Keratinocyte (primary cell): ENCODE measurements at regions not wholly inside any gene's neighbourhood (a gene's known extent, or its start where the extent isn't known, plus 50 kb on each side); places are given as distances from the start of the nearest gene placed in this dataset.

Experiments
- DNase-seq: peaks from one replicate; pipeline ENCODE4 v3.0.0-alpha.2; 2011; ENCODE audit warnings: low read depth, missing footprints, low spot score
- FAIRE-seq: peaks from 2 replicates; lab custom pipeline; 2011; peaks lifted over from hg19 to GRCh38; lab: Jason Lieb, UNC
- H2AFZ ChIP-seq: 2 replicates; pipeline ENCODE4 v1.6.0; 2012; ENCODE audit warnings: low read length, control low read depth, inconsistent platforms; ENCODE audit not compliant: control insufficient read depth
- H3K27ac ChIP-seq: 2 replicates; pipeline ENCODE4 v1.5.1; 2011; ENCODE audit warnings: low read length; ENCODE audit not compliant: control insufficient read depth, insufficient read depth
- H3K27me3 ChIP-seq: 3 replicates; pipeline ENCODE4 v1.6.0; 2011; ENCODE audit warnings: low read length; ENCODE audit not compliant: control insufficient read depth, insufficient read depth; ENCODE audit errors: extremely low read depth
- H3K36me3 ChIP-seq, 2 experiments: 2 replicates in 1 of 2; 3 replicates in 1 of 2; pipeline ENCODE4 v1.5.1; 2011; ENCODE audit warnings: low read length in 2 of 2, mild to moderate bottlenecking in 1 of 2; ENCODE audit not compliant: control insufficient read depth in 2 of 2, insufficient read depth in 2 of 2; ENCODE audit errors: extremely low read depth in 1 of 2
- H3K4me1 ChIP-seq: 3 replicates; pipeline ENCODE4 v1.5.1; 2011; ENCODE audit warnings: low read length; ENCODE audit not compliant: control insufficient read depth, insufficient read depth; ENCODE audit errors: extremely low read depth
- H3K4me2 ChIP-seq: 3 replicates; pipeline ENCODE4 v1.6.0; 2011; ENCODE audit warnings: low read depth, low read length; ENCODE audit not compliant: control insufficient read depth, insufficient read depth; ENCODE audit errors: extremely low read depth
- H3K4me3 ChIP-seq, 3 experiments: fragments of 200-600 bp in 1 of 3; sonication (generic) in 1 of 3; 2 replicates in 2 of 3; 3 replicates in 1 of 3; pipeline ENCODE4 v1.5.1; 2011 to 2016; ENCODE audit warnings: low read length in 3 of 3, mild to moderate bottlenecking in 3 of 3, control low read depth in 2 of 3, inconsistent platforms in 1 of 3, low read depth in 1 of 3, mixed read lengths in 1 of 3, mixed run types in 1 of 3, moderate library complexity in 1 of 3; ENCODE audit not compliant: control insufficient read depth in 2 of 3, insufficient read depth in 2 of 3; ENCODE audit errors: extremely low read depth in 1 of 3
- H3K79me2 ChIP-seq: 2 replicates; pipeline ENCODE4 v1.6.0; 2012; ENCODE audit warnings: low read length; ENCODE audit not compliant: control insufficient read depth, insufficient read depth
- H3K9ac ChIP-seq: 3 replicates; pipeline ENCODE4 v1.6.0; 2011; ENCODE audit warnings: low read length; ENCODE audit not compliant: control insufficient read depth, insufficient read depth; ENCODE audit errors: extremely low read depth
- H3K9me1 ChIP-seq: 3 replicates; pipeline ENCODE4 v1.6.0; 2011; ENCODE audit warnings: low read length; ENCODE audit not compliant: control insufficient read depth, insufficient read depth; ENCODE audit errors: extremely low read depth
- H3K9me3 ChIP-seq: 2 replicates; pipeline ENCODE4 v1.5.1; 2012; ENCODE audit warnings: low read depth, low read length; ENCODE audit not compliant: control insufficient read depth
- H4K20me1 ChIP-seq: 3 replicates; pipeline ENCODE4 v1.6.0; 2011; ENCODE audit warnings: low read length; ENCODE audit not compliant: control insufficient read depth, insufficient read depth; ENCODE audit errors: extremely low read depth
- CTCF ChIP-seq, 3 experiments: IDR thresholded peaks in 1 of 3; conservative IDR thresholded peaks in 1 of 3; optimal IDR thresholded peaks in 1 of 3; 2 replicates in 2 of 3; 3 replicates in 1 of 3; pipeline versions ENCODE3 to v1.5.1; 2011; ENCODE audit warnings: low read length in 3 of 3, mild to moderate bottlenecking in 3 of 3, moderate library complexity in 2 of 3, control low read depth in 1 of 3, inconsistent platforms in 1 of 3; ENCODE audit not compliant: insufficient read depth in 2 of 3; ENCODE audit errors: extremely low read depth in 1 of 3
- EZH2 ChIP-seq: IDR thresholded peaks from one replicate; pipeline ENCODE4 v1.6.1; 2012; ENCODE audit warnings: inconsistent platforms, mild to moderate bottlenecking, low read length, moderate library complexity
- dilution Hi-C: fragments of 300-500 bp; cut with MboI; formaldehyde crosslinking; loops from one replicate; pipeline ENCODE4 v1.7.0; 2020; ENCODE audit warnings: low sequenced_read_pairs; ENCODE audit not compliant: extremely low pct_ligation_motif_present

- Histone ChIP-seq H3K27me3 (no peaks in the 10 kb centered on the region), H2AFZ (no peak overlapping the region), H3K9ac (no peak overlapping the region), H3K4me3 (no peak overlapping the region), H3K79me2 (no peaks in the 10 kb centered on the region), H3K4me2 (no peak overlapping the region), H3K36me3 (no peaks in the 10 kb centered on the region), H3K4me1 (no peaks in the 10 kb centered on the region), H3K27ac (no peak overlapping the region), H3K9me3 (no peaks in the 10 kb centered on the region), H4K20me1 (no peaks in the 10 kb centered on the region), H3K9me1 (no peaks in the 10 kb centered on the region)
- no peak for TF ChIP-seq EZH2
- TF ChIP-seq CTCF (optimal IDR thresholded peaks at IDR 0.05 in 1 of 3, IDR thresholded peaks at IDR 0.05 in 1 of 3, conservative IDR thresholded peaks at IDR 0.05 in 1 of 3; ENCODE audit: extremely low read depth in 1 of 3, insufficient read depth in 2 of 3, low read length in 3 of 3), result no peak
- dilution Hi-C loops, result no loop called here
- FAIRE-seq (no peak), DNase-seq (no peak)
These were observed 428.9 kb upstream of the AUTS2 start for GRCh38 chr7:69169386-69169785.

DNA sequence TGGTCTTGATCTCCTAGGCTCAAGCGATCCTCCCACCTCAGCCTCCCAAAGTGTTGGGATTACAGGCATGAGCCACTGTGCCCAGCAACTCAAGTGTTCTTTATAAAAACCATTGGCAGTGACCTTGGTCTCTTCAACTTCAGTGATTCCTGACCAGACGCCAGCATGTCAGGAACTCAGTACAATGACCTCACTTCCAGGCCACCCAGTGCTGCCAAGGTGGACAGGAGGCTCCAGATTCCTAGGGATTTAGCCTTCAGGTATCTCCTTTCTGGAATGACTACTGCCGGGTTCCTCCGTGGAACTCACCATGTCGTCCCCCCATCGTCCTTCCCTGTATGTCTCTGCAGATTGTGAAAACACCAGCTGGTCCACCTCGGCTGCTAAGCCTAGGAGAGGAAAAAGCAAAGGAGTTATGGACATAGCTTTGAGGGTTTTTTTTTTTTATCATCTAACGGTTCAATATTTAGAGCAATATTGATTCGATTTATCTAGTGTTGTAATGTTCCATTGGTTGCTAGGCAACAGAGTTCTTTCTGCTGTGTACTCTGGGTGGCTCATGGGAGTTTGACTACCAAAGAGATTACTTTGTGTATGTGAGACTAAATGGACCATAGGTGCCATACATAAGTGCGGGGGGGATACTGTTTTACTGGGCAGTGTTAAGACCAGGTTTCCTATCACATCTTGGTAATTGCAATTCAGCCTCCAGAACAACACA is 425.8 kb upstream of the AUTS2 start:
- H3K36me3 ChIP-seq, result no peaks in the 10 kb centered on the region
- FAIRE-seq (no peak), DNase-seq (no peak)
- TF ChIP-seq EZH2 (no peak), CTCF (optimal IDR thresholded peaks at IDR 0.05 in 1 of 3, IDR thresholded peaks at IDR 0.05 in 1 of 3, conservative IDR thresholded peaks at IDR 0.05 in 1 of 3; ENCODE audit: extremely low read depth in 1 of 3, insufficient read depth in 2 of 3, low read length in 3 of 3) (no peak)
- H3K27ac ChIP-seq, result no peak overlapping the region
- no peak overlapping the region for H2AFZ ChIP-seq
- no peaks in the 10 kb centered on the region for H3K27me3 ChIP-seq
- H3K9me3 ChIP-seq, result no peaks in the 10 kb centered on the region
- H3K79me2 ChIP-seq, result no peaks in the 10 kb centered on the region
- no peaks in the 10 kb centered on the region for H3K9me1 ChIP-seq
- no peaks in the 10 kb centered on the region for H4K20me1 ChIP-seq
- no peak overlapping the region for H3K4me2 ChIP-seq
- H3K9ac ChIP-seq, result no peak overlapping the region
- no peak overlapping the region for H3K4me3 ChIP-seq
- dilution Hi-C loops, result no loop called here
- no peaks in the 10 kb centered on the region for H3K4me1 ChIP-seq
